Stimulated activated CD8-positive, alpha-beta memory T cell treated with anti-CD3 and anti-CD28 coated beads, Interleukin-15, amount 100 ng/mL, for 48 hours (primary cell): ENCODE measurements at regions not wholly inside any gene's neighbourhood (a gene's known extent, or its start where the extent isn't known, plus 50 kb on each side); places are given as distances from the start of the nearest gene placed in this dataset.

Source experiments
- DNase-seq, 2 donors: peaks; one replicate each; pipeline ENCODE4 v3.0.0-alpha.2; 2020; ENCODE audit warnings: low read depth in 2 of 2

GRCh38 chr16:79370736-79371135 is 229.8 kb downstream of the MAF start:
- no peak for DNase-seq

DNA sequence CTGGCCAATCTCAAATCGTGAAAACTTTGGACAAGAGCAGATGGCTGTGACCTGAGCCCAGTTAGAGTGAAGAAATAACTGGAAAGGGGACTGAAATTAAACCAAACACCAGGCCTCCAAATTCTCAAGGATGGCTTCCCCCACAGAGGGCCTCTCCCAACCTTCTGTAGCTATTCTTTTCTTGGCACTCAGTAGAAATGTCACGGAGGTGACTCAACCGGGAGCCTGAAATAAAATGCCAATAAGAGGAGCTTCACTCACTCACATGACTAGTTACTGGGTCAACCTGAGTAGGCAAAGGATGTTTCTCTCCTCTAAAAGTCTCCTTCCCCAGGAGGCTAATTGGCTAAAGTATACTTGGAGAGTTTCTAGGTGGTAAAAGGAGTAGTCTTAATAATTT is 230.7 kb downstream of the MAF start:
- DNase-seq = no peak

DNA sequence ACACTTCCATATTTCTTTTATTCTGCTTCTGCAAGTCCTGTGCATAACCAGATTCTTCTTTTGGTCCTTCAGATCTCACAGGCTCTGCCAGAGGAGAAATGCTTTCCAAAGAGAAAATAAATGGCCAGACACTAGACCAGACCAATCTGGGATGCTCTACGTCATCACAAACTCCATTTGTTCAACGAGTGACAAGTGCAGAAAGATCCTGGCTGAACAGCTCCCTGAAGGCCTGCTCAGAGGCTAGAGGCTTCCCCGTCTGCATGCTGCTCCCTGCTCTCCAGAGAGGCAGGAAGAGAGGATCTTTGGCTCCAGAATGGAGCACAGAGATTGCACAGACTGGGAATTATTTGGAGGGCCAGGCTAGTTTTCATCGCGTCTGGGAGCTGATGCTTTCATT is 232.7 kb downstream of the MAF start:
- DNase-seq = no peak

GRCh38 chr16:79366635-79367034 is 233.9 kb downstream of the MAF start:
- DNase-seq = no peak

- no peak for DNase-seq
Observed at GRCh38 chr16:79365702-79366101, 234.8 kb downstream of the MAF start.

- DNase-seq = no peak
Observed at GRCh38 chr16:79363484-79363883, 237.1 kb downstream of the MAF start.

- no peak for DNase-seq
Observed at GRCh38 chr16:79363035-79363434, 237.5 kb downstream of the MAF start.

GRCh38 chr16:79362300-79362970 is 238.1 kb downstream of the MAF start:
- DNase-seq = no peak

- DNase-seq = no peak
Observed at GRCh38 chr16:79361132-79361751, 239.3 kb downstream of the MAF start.

DNA sequence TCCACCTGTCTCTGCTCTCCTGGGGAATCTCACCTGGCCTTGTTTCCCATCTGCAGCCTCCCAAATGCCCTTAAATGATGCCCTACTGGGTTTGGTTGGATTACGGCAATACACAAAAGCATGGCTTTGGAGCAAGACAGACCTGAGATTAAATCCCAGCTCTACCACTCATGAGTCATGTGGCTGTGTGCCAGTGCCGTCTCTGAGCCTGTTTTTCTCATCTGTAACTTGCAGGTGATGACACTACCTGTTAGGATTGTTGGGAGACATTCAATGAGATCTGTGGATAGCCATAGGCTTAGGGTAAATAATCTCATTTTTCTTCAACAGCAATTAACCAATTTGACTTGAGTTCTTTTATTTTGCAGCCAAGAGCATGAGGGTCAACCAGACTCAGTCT is 240.3 kb downstream of the MAF start:
- DNase-seq = no peak

GRCh38 chr16:79359082-79359481 is 241.5 kb downstream of the MAF start:
- no peak for DNase-seq

DNA sequence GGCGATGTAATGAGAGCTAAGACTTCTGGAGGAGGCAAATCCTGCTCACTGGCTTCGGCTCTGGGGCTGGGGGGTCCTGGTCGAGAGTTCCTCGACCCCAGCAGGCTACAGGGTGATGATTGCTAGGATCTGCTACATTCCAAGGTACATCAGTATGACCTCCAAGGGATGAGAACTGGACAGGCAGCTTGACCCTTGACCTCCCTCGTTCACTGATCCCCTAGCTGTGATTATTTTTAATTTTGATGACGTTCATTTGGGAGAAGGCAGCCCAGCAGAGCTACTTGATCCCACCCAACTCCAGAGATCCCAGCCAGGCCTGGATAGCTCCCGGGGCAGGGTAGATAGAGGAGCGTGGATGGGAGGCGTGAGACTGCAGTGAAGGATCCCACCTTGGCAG is 242.3 kb downstream of the MAF start:
- no peak for DNase-seq

DNA sequence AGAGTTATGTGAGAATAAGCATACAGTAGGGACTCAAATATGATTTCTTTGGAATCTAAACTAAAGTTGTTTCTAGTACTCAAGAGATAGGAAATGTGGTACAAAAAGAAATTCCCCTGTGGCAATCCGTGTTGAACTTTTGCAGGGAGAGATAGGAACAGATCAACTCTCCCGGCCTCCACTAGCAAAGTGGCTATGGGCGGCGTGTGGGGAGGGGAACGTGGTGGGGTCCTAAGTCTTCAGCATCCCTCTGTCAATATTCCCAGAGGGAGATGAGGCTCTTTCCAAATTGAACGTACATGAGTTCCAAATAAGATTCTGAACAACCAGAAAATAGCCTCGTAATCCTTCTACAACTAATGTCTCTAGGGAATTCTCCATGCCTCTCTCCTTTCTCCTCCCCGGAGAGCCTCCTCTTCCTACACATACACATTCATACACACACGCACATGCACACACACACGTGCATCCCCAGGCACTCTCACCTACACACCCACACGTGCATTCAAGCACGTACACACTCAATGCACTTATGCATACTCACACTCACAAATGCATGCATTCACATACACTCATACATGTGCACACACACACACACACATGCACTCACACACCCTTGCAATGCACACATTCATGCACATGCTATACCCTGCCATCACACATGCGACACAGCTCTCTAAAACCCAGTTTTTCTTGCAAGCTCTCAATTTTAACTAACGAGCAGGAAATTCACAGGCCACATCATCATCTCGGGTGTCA is 244.8 kb downstream of the MAF start:
- DNase-seq = no peak

DNA sequence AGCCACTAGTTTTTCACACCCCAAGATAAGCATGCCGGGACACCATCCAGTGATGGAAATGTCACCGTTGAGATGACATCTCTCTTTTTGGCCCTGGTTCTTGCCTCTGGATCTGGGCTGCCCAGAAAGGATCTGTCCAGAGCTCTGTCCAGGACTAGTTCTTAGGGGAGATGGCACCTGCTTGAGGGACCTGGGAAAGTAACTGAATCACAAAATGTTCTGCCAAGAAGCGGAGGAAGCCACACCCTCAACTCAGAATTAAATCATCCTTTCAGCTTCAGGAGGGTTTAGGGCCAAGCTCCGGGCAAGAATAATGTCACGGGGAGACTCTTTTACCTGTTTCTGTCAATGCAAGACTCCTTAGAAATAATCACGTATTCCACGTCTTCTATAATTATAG is 248.6 kb downstream of the MAF start:
- no peak for DNase-seq

- no peak for DNase-seq
Observed at GRCh38 chr16:79349803-79350202, 250.7 kb downstream of the MAF start.

DNA sequence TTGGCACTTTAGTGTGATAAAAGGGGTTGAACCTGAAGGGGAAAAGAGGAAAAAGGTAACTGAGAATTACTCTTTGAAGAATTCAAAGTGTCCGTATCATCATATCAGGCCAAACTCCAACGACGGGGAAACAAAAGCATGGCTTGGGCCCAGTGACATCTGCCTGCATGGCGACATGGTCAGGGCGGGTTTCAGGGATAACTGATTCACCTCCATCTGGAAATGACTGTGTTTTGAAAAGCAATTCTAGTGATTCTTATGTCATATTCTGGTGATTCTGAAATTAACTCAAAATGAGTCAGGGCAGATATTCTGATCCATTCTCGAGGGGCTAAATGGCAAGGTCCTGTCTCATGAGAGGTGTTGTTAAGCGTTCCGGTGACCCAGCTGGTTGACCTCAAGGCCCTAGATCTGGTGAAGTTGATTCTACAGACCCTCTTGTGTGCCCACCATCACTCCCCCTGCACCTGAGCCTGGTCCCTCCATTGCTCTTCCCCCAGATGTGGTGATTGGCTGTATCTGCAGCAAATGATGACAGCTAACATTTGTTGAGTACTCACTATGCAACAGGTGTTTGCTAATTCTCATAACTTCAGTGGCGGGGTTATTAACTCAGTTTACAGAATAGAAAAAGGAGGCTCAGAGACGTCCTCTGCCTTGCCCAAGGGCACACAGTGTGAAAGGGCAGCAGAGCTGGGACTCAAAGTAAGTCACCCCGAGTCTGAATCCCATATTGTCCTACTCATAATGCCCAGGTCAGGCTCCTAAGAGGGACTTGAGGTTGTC is 251.8 kb downstream of the MAF start:
- peak in 1 of 2 donors; percentile 14 for DNase-seq

GRCh38 chr16:79347277-79347676 is 253.3 kb downstream of the MAF start:
- no peak for DNase-seq

GRCh38 chr16:79339863-79340262 is 260.7 kb downstream of the MAF start:
- DNase-seq = no peak

- no peak for DNase-seq
Observed at GRCh38 chr16:79337906-79338305, 262.6 kb downstream of the MAF start.

DNA sequence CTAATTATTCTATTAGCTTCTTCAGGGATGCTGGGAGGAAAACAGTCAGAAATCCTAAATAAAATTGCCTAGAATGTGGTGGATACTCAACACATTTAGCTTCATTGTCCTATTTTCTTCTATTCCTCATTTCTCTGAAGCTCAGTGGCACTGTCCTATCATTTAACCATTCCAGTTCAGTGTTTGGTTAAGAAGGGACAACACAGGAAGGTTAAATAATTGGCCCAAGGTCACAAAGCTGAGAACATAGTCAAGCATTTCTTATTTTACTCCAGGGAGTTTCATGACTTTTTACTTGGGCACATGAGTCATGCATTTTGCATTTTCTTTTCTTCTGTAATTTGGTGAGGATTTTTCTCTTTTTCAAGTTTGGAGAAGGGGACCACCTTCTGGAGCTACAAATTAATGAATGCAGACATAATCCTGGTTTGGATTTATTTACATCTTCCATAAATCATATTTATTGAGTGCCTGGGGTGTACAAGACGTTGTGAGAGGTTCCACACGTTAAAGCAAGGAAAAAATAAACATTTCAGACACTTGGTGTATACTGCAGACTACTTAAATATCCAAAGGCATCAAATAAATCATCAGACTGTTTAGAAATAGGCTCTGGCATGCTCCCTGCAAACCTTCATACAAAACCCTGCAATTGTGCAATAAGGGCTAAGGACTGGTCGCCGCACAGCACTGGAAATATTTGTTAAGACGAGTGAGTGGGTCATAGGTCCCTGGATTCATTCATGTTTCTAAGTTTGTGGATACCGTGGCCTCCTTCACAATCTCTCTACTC is 263.9 kb downstream of the MAF start:
- no peak for DNase-seq

GRCh38 chr16:79334127-79334526 is 266.4 kb downstream of the MAF start:
- DNase-seq = peak in 1 of 2 donors; percentile 22
